GM23248 (cell line): ENCODE measurements at regions not wholly inside any gene's neighbourhood (a gene's known extent, or its start where the extent isn't known, plus 50 kb on each side); places are given as distances from the start of the nearest gene placed in this dataset.

Source experiments
- EZH2 ChIP-seq: fragments of 200-600 bp; sonication (generic); IDR thresholded peaks from 2 replicates; pipeline ENCODE4 v1.6.1; 2018; ENCODE audit warnings: antibody characterized with exemption, mild to moderate bottlenecking; ENCODE audit not compliant: insufficient read depth, poor library complexity, severe bottlenecking
- EZH2phosphoT487 ChIP-seq: fragments of 200-600 bp; sonication (generic); IDR thresholded peaks from 2 replicates; pipeline ENCODE4 v1.6.1; 2018; ENCODE audit warnings: antibody characterized with exemption, moderate library complexity, mild to moderate bottlenecking, low read depth; ENCODE audit not compliant: insufficient read depth

DNA sequence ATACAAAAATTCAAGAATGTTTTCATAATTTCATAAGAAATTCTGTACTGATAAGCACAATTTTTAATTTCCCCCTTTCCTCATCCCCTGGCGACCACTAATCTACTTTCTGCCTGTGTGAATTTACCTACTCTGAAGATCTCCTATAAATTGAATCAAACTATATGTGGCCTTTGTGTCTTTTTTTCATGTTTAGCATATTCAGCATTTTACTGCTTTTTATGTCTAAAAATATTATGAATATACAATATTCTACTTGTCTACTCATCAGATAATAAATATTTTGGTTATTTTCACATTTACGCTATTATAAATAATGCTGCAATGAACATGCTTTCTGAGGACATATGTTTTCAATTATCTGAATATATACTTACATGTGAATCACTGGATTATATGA lies 144.8 kb downstream of the CYLC2 start:
- TF ChIP-seq EZH2 = no peak
- no peak for TF ChIP-seq EZH2phosphoT487
